ENCODE measurements at regions not wholly inside any gene's neighbourhood (a gene's known extent, or its start where the extent isn't known, plus 50 kb on each side); places are given as distances from the start of the nearest gene placed in this dataset.
A peak's percentile ranks its signal among the peaks of the same experiment; 100 is the strongest.
"Not testable (repeated sequence)": the region's sequence is repeated elsewhere in the genome, so short reads cannot be mapped to it uniquely, and the experiment has no call there.

DNA sequence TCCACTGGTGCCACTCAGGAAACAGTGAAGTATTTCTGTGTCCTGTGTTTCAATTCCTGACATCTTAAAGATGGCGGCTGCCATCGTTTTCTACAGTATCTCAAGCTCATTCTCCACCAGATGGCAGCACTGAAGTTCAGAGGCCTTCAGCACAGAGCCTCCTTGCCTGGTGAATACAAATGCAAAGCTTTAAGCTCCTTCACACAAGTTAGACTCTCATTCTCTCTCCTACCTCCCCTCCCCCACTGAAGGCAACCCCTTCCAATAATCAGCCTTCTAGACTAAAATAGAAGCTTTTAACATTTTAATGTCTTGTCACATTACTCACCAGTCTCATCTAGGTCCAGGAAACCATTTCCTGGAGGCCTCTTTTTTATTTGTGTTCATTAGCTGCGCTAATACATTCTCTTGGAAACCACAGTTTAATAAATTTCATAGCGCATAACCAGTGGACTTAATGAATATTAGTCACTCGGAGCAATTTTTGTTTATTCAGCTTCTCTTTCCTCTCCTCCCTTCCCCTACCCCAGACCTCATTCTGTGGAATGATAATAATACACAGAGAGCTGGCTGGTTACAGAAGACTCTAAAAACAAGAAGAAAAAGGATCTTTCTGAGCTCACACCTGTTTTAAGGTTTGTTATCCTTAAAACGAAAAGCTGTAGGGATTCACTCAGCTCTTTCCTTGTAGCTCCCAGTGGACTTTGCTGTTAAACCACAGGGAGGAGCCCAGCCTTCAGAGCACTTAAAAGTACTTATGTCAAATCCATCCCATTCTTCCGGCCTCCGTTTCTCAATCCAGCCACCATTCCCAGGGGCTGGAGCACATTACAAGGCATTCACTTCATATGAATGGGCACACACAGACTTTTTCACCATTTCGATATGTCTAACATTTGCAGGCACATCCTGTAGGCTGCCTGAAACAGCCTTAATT, 384.9 kb downstream of the HLX start:
- DNase-seq (ENCODE audit: low read depth, low spot score), result peak; percentile 79

DNA sequence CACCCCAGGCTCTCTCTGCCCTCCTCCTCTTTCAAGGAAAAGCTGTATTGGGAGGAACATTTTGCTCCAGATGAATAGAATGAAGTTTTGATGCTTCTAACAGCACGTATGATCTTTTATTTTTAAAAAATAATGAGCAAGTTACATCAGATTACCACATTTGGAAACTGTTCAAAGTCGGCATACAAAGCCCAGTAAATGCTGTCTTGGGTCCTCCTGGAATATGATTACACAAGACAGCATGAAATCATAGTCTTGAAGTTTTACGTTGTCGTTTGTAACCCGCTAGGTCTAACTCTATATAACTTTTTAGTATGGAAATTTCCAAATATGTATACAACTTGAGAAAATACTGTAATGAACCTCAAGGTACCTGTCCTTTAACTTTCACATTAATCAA, 385.6 kb downstream of the HLX start:
- H3K4me3 ChIP-seq (ENCODE audit: low read length), result no peak overlapping the region
- DNase-seq (ENCODE audit: low read depth, low spot score), result no peak

More for the DNA sequence above, 384.9 kb downstream of the HLX start:
- H3K4me3 ChIP-seq (ENCODE audit: low read length), result no peak overlapping the region

- no peak overlapping the region for H3K4me3 ChIP-seq (ENCODE audit: low read length)
- no peak for DNase-seq (ENCODE audit: low read depth, low spot score)
Measured at GRCh38 chr1:221268295-221268694, 389.1 kb downstream of the HLX start.

DNA sequence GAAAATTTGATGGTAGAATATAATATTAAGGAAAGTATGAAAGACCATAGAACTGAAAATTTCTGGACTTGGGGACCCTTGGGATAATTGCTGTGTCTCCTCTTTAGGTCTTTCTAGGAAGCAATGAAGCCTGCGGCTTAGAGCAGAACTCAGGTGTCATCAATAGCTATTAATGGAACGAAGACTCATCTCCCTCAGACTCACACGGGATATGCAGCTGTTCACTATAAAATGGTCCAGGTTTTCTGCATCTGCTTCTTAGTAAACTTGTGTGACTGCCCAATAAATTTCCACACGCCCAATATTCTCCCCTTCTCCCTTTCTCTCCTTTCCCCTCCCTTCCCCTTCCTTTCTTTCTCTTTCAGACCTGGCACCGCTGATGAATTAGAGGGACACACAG, 392.5 kb downstream of the HLX start:
- no peak for DNase-seq (ENCODE audit: low read depth, low spot score)
- no peak overlapping the region for H3K4me3 ChIP-seq (ENCODE audit: low read length)

GRCh38 chr1:221272940-221273339, 393.7 kb downstream of the HLX start:
- DNase-seq (ENCODE audit: low read depth, low spot score), result no peak
- no peak overlapping the region for H3K4me3 ChIP-seq (ENCODE audit: low read length)

GRCh38 chr1:221274373-221274772, 395.1 kb downstream of the HLX start:
- peak; percentile 34 for DNase-seq (ENCODE audit: low read depth, low spot score)
- H3K4me3 ChIP-seq (ENCODE audit: low read length), result no peak overlapping the region

DNA sequence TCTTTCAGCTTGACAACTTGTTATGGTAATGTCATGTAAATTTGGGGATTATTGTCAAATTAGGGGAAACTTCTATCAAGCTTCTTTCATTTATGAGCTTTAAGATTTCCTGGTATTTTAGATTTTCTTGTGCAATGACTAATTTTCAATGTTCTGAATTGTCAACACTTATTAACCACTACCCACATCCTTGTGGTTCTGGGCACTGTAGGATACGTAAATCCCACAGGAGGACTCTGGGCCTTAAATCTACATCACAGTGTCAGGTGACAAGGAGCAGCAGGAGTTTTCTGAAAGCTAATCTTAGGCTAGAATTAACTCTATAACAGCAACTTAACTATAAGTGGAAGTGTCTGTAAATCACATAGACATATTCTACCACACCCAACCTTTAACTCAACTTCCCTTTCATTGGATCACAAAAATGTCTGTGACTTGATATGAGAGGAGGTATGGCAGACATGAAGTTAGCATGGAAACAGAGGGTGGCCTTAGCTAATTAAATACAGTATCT, 397.7 kb downstream of the HLX start:
- no peak overlapping the region for H3K4me3 ChIP-seq (ENCODE audit: low read length)
- no peak for DNase-seq (ENCODE audit: low read depth, low spot score)

- H3K4me3 ChIP-seq (ENCODE audit: low read length), result no peak overlapping the region
- DNase-seq (ENCODE audit: low read depth, low spot score), result no peak
Measured at GRCh38 chr1:221279146-221279545, 399.9 kb downstream of the HLX start.

- DNase-seq (ENCODE audit: low read depth, low spot score), result no peak
- H3K4me3 ChIP-seq (ENCODE audit: low read length), result no peak overlapping the region
Measured at GRCh38 chr1:221283532-221283931, 404.3 kb downstream of the HLX start.

GRCh38 chr1:221284028-221284427, 404.8 kb downstream of the HLX start:
- no peak overlapping the region for H3K4me3 ChIP-seq (ENCODE audit: low read length)
- DNase-seq (ENCODE audit: low read depth, low spot score), result peak; percentile 55

DNA sequence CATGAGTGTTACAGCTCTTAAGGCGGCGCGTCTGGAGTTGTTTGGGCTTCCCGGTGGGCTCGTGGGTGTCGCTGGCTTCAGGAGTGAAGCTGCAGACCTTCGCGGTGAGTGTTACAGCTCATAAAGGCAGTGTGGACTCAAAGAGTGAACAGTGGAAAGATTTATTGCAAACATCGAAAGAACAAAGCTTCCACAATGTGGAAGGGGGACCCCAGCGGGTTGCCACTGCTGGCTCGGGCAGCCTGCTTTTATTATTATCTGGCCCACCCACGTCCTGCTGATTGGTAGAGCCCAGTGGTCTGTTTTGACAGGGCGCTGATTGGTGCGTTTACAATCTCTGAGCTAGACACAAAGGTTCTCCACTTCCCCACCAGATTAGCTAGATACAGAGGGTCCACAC, 405.7 kb downstream of the HLX start:
- H3K4me3 ChIP-seq (ENCODE audit: low read length); DNase-seq (ENCODE audit: low read depth, low spot score): not testable (repeated sequence)

DNA sequence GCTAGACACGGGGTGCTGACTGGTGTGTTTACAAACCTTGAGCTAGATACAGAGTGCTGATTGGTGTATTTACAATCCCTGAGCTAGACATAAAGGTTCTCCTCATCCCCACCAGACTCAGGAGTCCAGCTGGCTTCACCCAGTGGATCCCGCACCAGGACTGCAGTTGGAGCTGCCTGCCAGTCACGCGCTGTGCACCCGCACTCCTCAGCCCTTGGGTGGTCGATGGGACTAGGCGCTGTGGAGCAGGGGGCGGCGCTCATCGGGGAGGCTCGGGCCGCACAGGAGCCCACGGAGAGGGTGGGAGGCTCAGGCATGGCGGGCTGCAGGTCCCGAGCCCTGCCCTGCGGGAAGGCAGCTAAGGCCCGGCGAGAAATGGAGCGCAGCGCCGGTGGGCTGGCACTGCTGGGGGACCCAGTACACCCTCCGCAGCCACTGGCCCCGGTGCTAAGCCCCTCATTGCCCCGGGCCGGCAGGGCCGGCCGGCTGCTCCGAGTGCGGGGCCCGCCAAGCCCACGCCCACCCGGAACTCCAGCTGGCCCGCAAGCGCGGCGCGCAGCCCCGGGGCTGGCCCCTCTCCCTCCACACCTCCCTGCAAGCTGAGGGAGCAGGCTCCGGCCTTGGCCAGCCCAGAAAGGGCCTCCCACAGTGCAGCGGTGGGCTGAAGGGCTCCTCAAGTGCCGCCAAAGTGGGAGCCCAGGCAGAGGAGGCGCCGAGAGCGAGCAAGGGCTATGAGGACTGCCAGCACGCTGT, 406.4 kb downstream of the HLX start:
- not testable (repeated sequence) for H3K4me3 ChIP-seq (ENCODE audit: low read length); DNase-seq (ENCODE audit: low read depth, low spot score)

DNA sequence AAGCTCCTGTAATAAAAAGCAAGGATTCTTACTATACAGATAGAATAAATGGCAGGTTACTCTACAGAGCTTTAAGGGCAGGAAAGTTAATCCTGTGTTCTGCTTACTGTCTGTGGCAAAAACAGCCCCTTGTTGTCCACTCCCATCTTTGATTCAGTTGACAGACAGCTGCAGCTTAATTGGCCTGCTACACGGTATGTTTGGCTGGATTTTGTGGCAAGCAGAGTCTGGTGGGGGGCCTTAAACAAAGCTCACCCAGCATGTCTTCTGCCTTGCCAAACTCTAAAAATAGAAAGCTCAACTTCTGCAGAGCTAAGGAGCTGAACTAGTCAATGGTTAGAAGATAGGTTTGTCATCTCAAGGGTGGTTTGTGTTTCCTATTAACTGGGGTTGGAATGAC, 407.2 kb downstream of the HLX start:
- DNase-seq (ENCODE audit: low read depth, low spot score), result no peak
- no peak overlapping the region for H3K4me3 ChIP-seq (ENCODE audit: low read length)

GRCh38 chr1:221289103-221289502, 409.9 kb downstream of the HLX start:
- no peak for DNase-seq (ENCODE audit: low read depth, low spot score)
- H3K4me3 ChIP-seq (ENCODE audit: low read length), result no peak overlapping the region

- no peak for DNase-seq (ENCODE audit: low read depth, low spot score)
- no peak overlapping the region for H3K4me3 ChIP-seq (ENCODE audit: low read length)
Measured at GRCh38 chr1:221290669-221291068, 411.4 kb downstream of the HLX start.

GRCh38 chr1:221291113-221291512, 411.9 kb downstream of the HLX start:
- no peak for DNase-seq (ENCODE audit: low read depth, low spot score)
- no peak overlapping the region for H3K4me3 ChIP-seq (ENCODE audit: low read length)

GRCh38 chr1:221292652-221293051, 413.4 kb downstream of the HLX start:
- no peak overlapping the region for H3K4me3 ChIP-seq (ENCODE audit: low read length)
- DNase-seq (ENCODE audit: low read depth, low spot score), result no peak

- DNase-seq (ENCODE audit: low read depth, low spot score), result no peak
- no peak overlapping the region for H3K4me3 ChIP-seq (ENCODE audit: low read length)
Measured at GRCh38 chr1:221294242-221294641, 415.0 kb downstream of the HLX start.

- no peak for DNase-seq (ENCODE audit: low read depth, low spot score)
- H3K4me3 ChIP-seq (ENCODE audit: low read length), result no peak overlapping the region
Measured at GRCh38 chr1:221302357-221302756, 423.1 kb downstream of the HLX start.

DNA sequence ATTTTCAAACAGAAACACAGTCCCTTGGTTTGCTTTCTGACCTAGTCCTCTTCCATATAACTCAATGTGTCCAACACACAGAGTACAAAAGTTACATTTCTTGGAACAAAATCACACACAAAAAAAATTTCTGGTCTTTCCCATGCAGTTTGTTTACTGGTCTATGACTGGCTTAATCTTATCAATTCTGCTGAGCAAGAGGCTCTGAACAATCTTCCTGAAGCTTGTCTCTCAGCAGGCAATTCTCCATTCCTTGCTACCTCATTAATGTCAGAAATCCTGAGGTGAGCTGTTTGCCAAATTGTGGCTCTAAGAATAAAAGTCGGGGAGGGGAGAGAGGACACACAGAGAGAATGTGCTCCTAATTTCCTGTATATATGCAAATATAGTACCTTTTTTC, 423.6 kb downstream of the HLX start:
- DNase-seq (ENCODE audit: low read depth, low spot score), result no peak
- no peak overlapping the region for H3K4me3 ChIP-seq (ENCODE audit: low read length)
